ENCODE measurements at regions not wholly inside any gene's neighbourhood (a gene's known extent, or its start where the extent isn't known, plus 50 kb on each side); places are given as distances from the start of the nearest gene placed in this dataset.

GRCh38 chr22:44549701-44550100, 51.7 kb upstream of the RTL6 start:
- no peak for DNase-seq

GRCh38 chr22:44548981-44549380, 50.9 kb upstream of the RTL6 start:
- DNase-seq: no peak
